IPS DF 6.9 (cell line): ENCODE measurements at regions not wholly inside any gene's neighbourhood (a gene's known extent, or its start where the extent isn't known, plus 50 kb on each side); places are given as distances from the start of the nearest gene placed in this dataset.

Experiments
- DNase-seq: peaks from one replicate; pipeline ENCODE4 v3.0.0-alpha.2; 2013; ENCODE audit warnings: low read depth, low spot score
- H3K27ac ChIP-seq: one replicate; pipeline ENCODE4 v1.5.1; 2013; ENCODE audit warnings: low read length, control low read depth
- H3K27me3 ChIP-seq: 2 replicates; pipeline ENCODE4 v1.6.1; 2013; ENCODE audit warnings: mild to moderate bottlenecking, low read length; ENCODE audit not compliant: control insufficient read depth, insufficient read depth
- H3K36me3 ChIP-seq: 2 replicates; pipeline ENCODE4 v1.6.1; 2013; ENCODE audit warnings: low read length; ENCODE audit not compliant: control insufficient read depth, insufficient read depth
- H3K4me1 ChIP-seq: 2 replicates; pipeline ENCODE4 v1.6.1; 2013; ENCODE audit warnings: low read length; ENCODE audit not compliant: control insufficient read depth, insufficient read depth
- H3K4me3 ChIP-seq: 2 replicates; pipeline ENCODE4 v1.5.1; 2013; ENCODE audit warnings: mild to moderate bottlenecking, low read length
- H3K9me3 ChIP-seq: 2 replicates; pipeline ENCODE4 v1.6.1; 2013; ENCODE audit warnings: low read length, inconsistent platforms; ENCODE audit not compliant: control insufficient read depth, insufficient read depth
- WGBS: extraction: QIAGEN DNeasy Blood & Tissue Kit; methylation state at CpG from one replicate; pipeline ENCODE4 v1.1.7; 2013; ENCODE audit warnings: mixed read lengths, missing lambda C conversion rate; ENCODE audit not compliant: insufficient read length, insufficient coverage; 5-methylcytosine and 5-hydroxymethylcytosine counted together

- H3K36me3 ChIP-seq = no peaks in the 10 kb centered on the region
These were observed 343.8 kb downstream of the CAAP1 start for GRCh38 chr9:26548781-26549290.

DNA sequence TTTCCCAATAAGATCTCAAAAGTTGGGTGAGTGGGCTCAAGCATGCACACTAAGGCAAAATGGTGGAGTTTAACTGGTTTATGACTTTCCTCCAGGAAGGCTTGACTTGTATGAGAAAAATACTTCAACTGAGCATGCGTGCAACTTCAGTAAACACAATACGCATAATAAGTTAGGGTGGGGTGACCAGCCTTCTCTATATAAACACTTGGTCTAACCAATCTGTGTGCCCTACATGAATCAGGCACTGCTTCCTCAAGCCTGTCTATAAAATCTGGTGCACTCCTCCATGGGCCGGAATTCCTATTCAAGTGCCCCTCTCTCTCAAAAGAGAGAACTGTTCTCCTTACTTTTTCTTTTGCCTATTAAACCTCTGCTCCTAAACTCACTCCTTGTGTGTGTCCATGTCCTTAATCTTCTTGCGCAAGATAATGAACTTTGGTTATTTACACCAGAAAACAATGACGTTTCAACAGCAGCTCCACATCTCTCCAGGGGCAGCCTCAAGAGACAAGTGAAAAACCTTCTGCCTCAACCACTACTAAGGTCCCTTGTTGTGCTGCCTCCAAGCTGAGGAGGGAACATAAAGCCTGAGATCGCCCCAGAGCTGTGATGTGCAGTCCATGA lies 352.6 kb downstream of the CAAP1 start:
- Histone ChIP-seq H3K4me1 (no peaks in the 10 kb centered on the region), H3K9me3 (no peaks in the 10 kb centered on the region; the same call in 1 of the 2 replicates), H3K27ac (no peak overlapping the region), H3K36me3 (no peaks in the 10 kb centered on the region), H3K4me3 (no peak overlapping the region), H3K27me3 (no peaks in the 10 kb centered on the region)
- WGBS = no CpG with 5 or more reads among the region's 6 CpGs
- DNase-seq = no peak

More at GRCh38 chr9:26548781-26549290, 343.8 kb downstream of the CAAP1 start:
- Histone ChIP-seq H3K4me3 (no peak overlapping the region), H3K27me3 (no peaks in the 10 kb centered on the region), H3K4me1 (no peaks in the 10 kb centered on the region), H3K27ac (no peak overlapping the region), H3K9me3 (no peaks in the 10 kb centered on the region)
- WGBS = no CpG with 5 or more reads among the region's 4 CpGs
- no peak for DNase-seq

- Histone ChIP-seq H3K27me3 (no peaks in the 10 kb centered on the region), H3K4me3 (no peak overlapping the region), H3K9me3 (no peaks in the 10 kb centered on the region; the same call in 1 of the 2 replicates), H3K27ac (no peak overlapping the region), H3K4me1 (no peaks in the 10 kb centered on the region), H3K36me3 (no peaks in the 10 kb centered on the region)
- WGBS = no CpG with 5 or more reads among the region's 4 CpGs
- DNase-seq = no peak
These were observed 355.4 kb downstream of the CAAP1 start for GRCh38 chr9:26537211-26537610.

GRCh38 chr9:26535151-26535550 lies 357.5 kb downstream of the CAAP1 start:
- Histone ChIP-seq H3K27me3 (no peaks in the 10 kb centered on the region), H3K4me1 (no peaks in the 10 kb centered on the region), H3K27ac (no peak overlapping the region), H3K9me3 (no peaks in the 10 kb centered on the region; the same call in 1 of the 2 replicates), H3K36me3 (no peaks in the 10 kb centered on the region), H3K4me3 (no peak overlapping the region)
- no CpG with 5 or more reads among the region's 1 CpG for WGBS
- no peak for DNase-seq

GRCh38 chr9:26530841-26531240 lies 361.8 kb downstream of the CAAP1 start:
- no peaks in the 10 kb centered on the region for H3K27me3 ChIP-seq
- H3K9me3 ChIP-seq = no peaks in the 10 kb centered on the region
- no CpG with 5 or more reads among the region's 2 CpGs for WGBS
- no peaks in the 10 kb centered on the region for H3K36me3 ChIP-seq
- H3K4me1 ChIP-seq = no peaks in the 10 kb centered on the region
- H3K4me3 ChIP-seq = no peak overlapping the region
- DNase-seq = no peak
- H3K27ac ChIP-seq = no peak overlapping the region

DNA sequence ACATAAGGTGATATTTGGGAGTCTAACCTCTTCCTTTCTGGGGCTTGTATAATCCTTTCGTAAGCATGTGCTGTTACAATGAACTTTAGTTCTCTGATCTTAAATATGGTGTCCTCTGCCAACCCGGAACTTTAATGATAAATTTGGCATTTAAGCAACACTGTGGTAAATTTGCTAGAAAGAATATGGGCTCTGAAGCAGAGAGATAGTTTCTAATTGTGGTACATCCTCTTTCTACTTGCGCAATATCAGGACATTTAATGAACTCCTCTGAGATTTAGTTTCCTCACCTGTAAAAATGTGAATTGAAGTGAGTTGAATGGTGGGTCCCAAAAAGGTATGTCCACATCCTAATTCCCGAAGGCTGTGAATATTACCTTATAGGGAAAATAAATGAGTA lies 364.7 kb downstream of the CAAP1 start:
- DNase-seq = no peak
- H3K27ac ChIP-seq = no peak overlapping the region
- H3K36me3 ChIP-seq = no peaks in the 10 kb centered on the region
- H3K4me1 ChIP-seq = no peaks in the 10 kb centered on the region
- no peaks in the 10 kb centered on the region for H3K27me3 ChIP-seq
- WGBS = no CpG with 5 or more reads among the region's 4 CpGs
- no peak overlapping the region for H3K4me3 ChIP-seq
- no peaks in the 10 kb centered on the region for H3K9me3 ChIP-seq

GRCh38 chr9:26524267-26524666 lies 368.3 kb downstream of the CAAP1 start:
- no peak overlapping the region for H3K4me3 ChIP-seq
- H3K4me1 ChIP-seq = no peaks in the 10 kb centered on the region
- H3K9me3 ChIP-seq = no peaks in the 10 kb centered on the region
- WGBS = no CpG with 5 or more reads among the region's 1 CpG
- H3K27ac ChIP-seq = no peak overlapping the region
- no peak for DNase-seq
- H3K36me3 ChIP-seq = no peaks in the 10 kb centered on the region
- H3K27me3 ChIP-seq = no peaks in the 10 kb centered on the region

DNA sequence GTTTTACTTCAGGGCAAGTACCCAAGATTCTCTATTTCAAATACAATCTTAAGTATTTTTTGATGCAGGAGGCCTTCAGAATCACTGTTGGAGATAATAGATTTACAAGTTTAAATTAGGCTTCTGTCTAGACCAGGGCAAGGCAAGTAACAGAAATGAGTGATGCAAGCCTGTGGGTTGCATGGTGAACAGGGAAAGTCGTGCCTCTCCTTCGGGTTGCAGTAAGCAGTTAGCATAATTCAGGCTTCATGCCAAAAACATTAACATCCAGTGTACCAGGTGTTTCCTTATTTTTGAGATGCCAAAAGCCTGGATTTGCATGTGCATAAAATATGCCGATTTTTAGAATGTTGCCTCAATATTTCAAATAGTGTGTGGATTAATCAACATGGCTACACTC lies 369.0 kb downstream of the CAAP1 start:
- no CpG with 5 or more reads among the region's 3 CpGs for WGBS
- no peak for DNase-seq

DNA sequence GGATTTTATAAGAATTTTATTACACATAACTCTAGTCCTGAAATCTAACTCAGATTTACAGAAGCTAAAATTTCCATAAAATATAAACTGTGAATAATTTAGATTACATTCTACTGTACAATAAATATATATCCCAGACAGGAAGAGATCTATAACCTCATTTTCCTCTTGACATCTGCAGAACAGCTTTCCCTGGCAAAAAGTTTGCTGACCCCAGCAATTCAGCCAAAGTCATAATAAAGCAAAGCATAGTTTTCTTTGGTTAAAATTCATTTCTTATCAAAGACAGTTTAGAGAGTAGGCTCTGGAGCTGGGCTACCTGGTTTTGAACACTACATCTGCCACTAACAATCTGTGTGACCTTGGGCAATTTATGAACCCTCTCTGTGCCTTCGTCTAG lies 372.5 kb downstream of the CAAP1 start:
- Histone ChIP-seq H3K4me1 (no peaks in the 10 kb centered on the region), H3K4me3 (no peak overlapping the region), H3K27ac (no peak overlapping the region), H3K27me3 (no peaks in the 10 kb centered on the region), H3K36me3 (no peaks in the 10 kb centered on the region), H3K9me3 (no peaks in the 10 kb centered on the region)
- no CpG with 5 or more reads among the region's 1 CpG for WGBS
- no peak for DNase-seq

More for the DNA sequence above, 369.0 kb downstream of the CAAP1 start:
- H3K27me3 ChIP-seq = no peaks in the 10 kb centered on the region
- H3K36me3 ChIP-seq = no peaks in the 10 kb centered on the region
- no peak overlapping the region for H3K27ac ChIP-seq
- no peaks in the 10 kb centered on the region for H3K4me1 ChIP-seq
- no peaks in the 10 kb centered on the region for H3K9me3 ChIP-seq
- H3K4me3 ChIP-seq = no peak overlapping the region

DNA sequence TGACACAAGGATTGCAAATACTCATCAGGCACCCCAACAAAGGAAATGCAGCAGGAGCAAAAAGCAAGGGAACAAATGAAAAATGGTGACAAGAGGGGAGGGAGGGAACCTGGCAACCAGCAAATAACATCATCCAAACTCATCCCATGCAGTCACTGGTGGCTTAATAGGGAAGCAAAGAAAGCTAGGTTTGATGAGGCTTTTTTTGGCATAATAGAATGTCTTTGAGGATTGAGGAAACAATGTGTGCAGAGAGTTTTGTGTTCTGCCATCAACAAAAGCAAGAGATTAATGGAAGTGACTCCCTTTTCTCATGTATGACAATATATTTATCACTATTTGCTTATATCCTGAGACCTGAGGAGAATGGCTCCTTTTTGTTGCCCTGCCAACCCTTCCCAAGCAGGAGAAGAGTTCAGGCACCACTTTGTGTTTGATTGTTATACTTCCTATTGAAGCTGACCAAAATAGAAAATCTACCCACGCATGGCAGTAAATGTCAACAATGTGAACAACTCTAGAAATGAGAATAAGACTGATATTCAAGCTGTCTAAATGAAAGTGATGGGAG lies 375.7 kb downstream of the CAAP1 start:
- Histone ChIP-seq H3K4me3 (no peak overlapping the region), H3K9me3 (no peaks in the 10 kb centered on the region), H3K27me3 (no peaks in the 10 kb centered on the region), H3K27ac (no peak overlapping the region), H3K4me1 (no peaks in the 10 kb centered on the region), H3K36me3 (no peaks in the 10 kb centered on the region)
- WGBS = no CpG with 5 or more reads among the region's 1 CpG
- no peak for DNase-seq

DNA sequence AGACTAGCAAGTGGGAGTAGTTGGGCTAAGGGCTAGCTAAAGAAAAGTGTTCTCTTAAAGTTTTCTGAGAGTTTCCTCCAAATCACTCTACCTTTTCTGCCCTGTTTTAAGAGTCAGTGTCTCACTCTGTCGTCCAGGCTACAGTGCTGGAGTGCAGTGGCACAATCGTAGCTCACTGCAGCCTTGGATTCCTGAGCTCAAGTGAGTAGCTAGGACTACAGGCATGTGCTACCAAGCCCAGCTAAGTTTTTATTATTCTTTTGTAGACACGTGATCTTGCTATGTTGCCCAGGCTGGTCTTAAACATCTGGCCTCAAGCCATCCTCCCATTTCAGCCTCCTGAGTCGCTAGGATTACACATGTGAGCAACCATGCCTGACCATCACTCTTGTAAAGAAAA lies 378.9 kb downstream of the CAAP1 start:
- Histone ChIP-seq H3K4me1 (no peaks in the 10 kb centered on the region), H3K36me3 (no peaks in the 10 kb centered on the region), H3K4me3 (no peak overlapping the region), H3K27me3 (no peaks in the 10 kb centered on the region), H3K9me3 (no peaks in the 10 kb centered on the region), H3K27ac (no peak overlapping the region)
- WGBS = no CpG with 5 or more reads among the region's 4 CpGs
- no peak for DNase-seq
